Endothelial cell of umbilical vein (primary cell): ENCODE measurements at regions not wholly inside any gene's neighbourhood (a gene's known extent, or its start where the extent isn't known, plus 50 kb on each side); places are given as distances from the start of the nearest gene placed in this dataset.

ENCODE experiments used
- BruUV-seq: library from RNA; stranded (reverse); fragments of 400-500 nt; replicated peaks from 2 replicates; lab custom pipeline; 2021; lab: Mats Ljungman, UMichigan
- CTCF ChIA-PET: fragments of 300-600, 350-600 bp; sonication (Branson Sonifier 250); formaldehyde crosslinking; loops from one replicate; lab custom pipeline; 2021; ENCODE audit warnings: antibody characterized with exemption, inconsistent platforms; lab: Charles Lee
- POLR2A ChIA-PET: fragments of 300-600, 350-600 bp; sonication (Branson Sonifier 250); formaldehyde crosslinking; loops from one replicate; lab custom pipeline; 2021; ENCODE audit warnings: antibody characterized with exemption, inconsistent platforms; lab: Charles Lee
- DNase-seq: peaks from one replicate; pipeline ENCODE4 v3.0.0-alpha.2; 2011; ENCODE audit warnings: low read depth, low spot score
- FAIRE-seq: peaks from 2 replicates; lab custom pipeline; 2011; peaks lifted over from hg19 to GRCh38; lab: Jason Lieb, UNC
- H2AFZ ChIP-seq: 2 replicates; pipeline ENCODE4 v1.6.0; 2012; ENCODE audit warnings: low read depth, low read length, control low read depth, inconsistent platforms
- H3K27ac ChIP-seq: 2 replicates; pipeline ENCODE4 v1.5.1; 2011; ENCODE audit warnings: low read depth, mild to moderate bottlenecking, control low read depth, low read length, moderate library complexity; ENCODE audit not compliant: insufficient read depth
- H3K27me3 ChIP-seq, 2 experiments: 2 replicates each; pipeline versions ENCODE4 v1.6.0 to v1.6.1; 2011; ENCODE audit warnings: low read length in 2 of 2, mixed read lengths in 1 of 2; ENCODE audit not compliant: control insufficient read depth in 2 of 2, insufficient read depth in 2 of 2
- H3K36me3 ChIP-seq, 2 experiments: 2 replicates in 1 of 2; 3 replicates in 1 of 2; pipeline ENCODE4 v1.5.1; 2011; ENCODE audit warnings: low read length in 2 of 2, mild to moderate bottlenecking in 1 of 2, moderate library complexity in 1 of 2; ENCODE audit not compliant: control insufficient read depth in 2 of 2, insufficient read depth in 2 of 2; ENCODE audit errors: extremely low read depth in 1 of 2
- H3K4me1 ChIP-seq: 3 replicates; pipeline ENCODE4 v1.5.1; 2011; ENCODE audit warnings: mild to moderate bottlenecking, low read length; ENCODE audit not compliant: control insufficient read depth, insufficient read depth; ENCODE audit errors: extremely low read depth
- H3K4me2 ChIP-seq: 2 replicates; pipeline ENCODE4 v1.6.1; 2011; ENCODE audit warnings: low read length, control low read depth, mixed read lengths; ENCODE audit not compliant: insufficient read depth
- H3K4me3 ChIP-seq, 3 experiments: fragments of 200-600 bp in 1 of 3; sonication (generic), shearing (Covaris generic) in 1 of 3; replicated peaks in 1 of 3; 2 replicates each; pipeline ENCODE4 v1.5.1; 2011 to 2016; ENCODE audit warnings: control low read depth in 3 of 3, low read length in 3 of 3, mild to moderate bottlenecking in 2 of 3, inconsistent platforms in 1 of 3, low read depth in 1 of 3, moderate library complexity in 1 of 3; ENCODE audit not compliant: insufficient read depth in 1 of 3
- H3K79me2 ChIP-seq: 2 replicates; pipeline ENCODE4 v1.6.0; 2012; ENCODE audit warnings: low read length, inconsistent platforms; ENCODE audit not compliant: control insufficient read depth, insufficient read depth
- H3K9ac ChIP-seq: replicated peaks from 2 replicates; pipeline ENCODE3; 2011; ENCODE audit warnings: low read length, control low read depth; ENCODE audit not compliant: insufficient read depth; ENCODE audit errors: extremely low read depth
- H3K9me1 ChIP-seq: replicated peaks from 3 replicates; pipeline ENCODE4 v1.6.0; 2011; ENCODE audit warnings: mild to moderate bottlenecking, low read length; ENCODE audit not compliant: control insufficient read depth, insufficient read depth; ENCODE audit errors: extremely low read depth
- H3K9me3 ChIP-seq: replicated peaks from 2 replicates; pipeline ENCODE4 v1.5.1; 2012; ENCODE audit warnings: low read length, inconsistent platforms; ENCODE audit not compliant: control insufficient read depth, insufficient read depth
- H4K20me1 ChIP-seq: replicated peaks from 2 replicates; pipeline ENCODE3; 2011; ENCODE audit warnings: mild to moderate bottlenecking, low read length; ENCODE audit not compliant: control insufficient read depth, insufficient read depth; ENCODE audit errors: extremely low read depth
- CTCF ChIP-seq, 2 donors: IDR thresholded peaks; 1 replicate in 1 of 2; 2 replicates in 1 of 2; pipeline ENCODE4 v1.5.1; 2011; ENCODE audit warnings: low read length in 2 of 2, mild to moderate bottlenecking in 2 of 2, moderate library complexity in 2 of 2, control low read depth in 1 of 2, inconsistent platforms in 1 of 2, low read depth in 1 of 2; ENCODE audit not compliant: insufficient read depth in 1 of 2; ENCODE audit errors: extremely low read depth in 1 of 2
- EZH2 ChIP-seq: IDR thresholded peaks from 2 replicates; pipeline ENCODE4 v1.6.1; 2012; ENCODE audit warnings: borderline replicate concordance, low read depth, mild to moderate bottlenecking, moderate library complexity, low read length, inconsistent platforms; ENCODE audit not compliant: severe bottlenecking
- FOS ChIP-seq: IDR thresholded peaks from 2 replicates; pipeline ENCODE4 v1.6.1; 2011; ENCODE audit warnings: mild to moderate bottlenecking, low read length, moderate library complexity, borderline replicate concordance; ENCODE audit not compliant: insufficient read depth
- GATA2 ChIP-seq: IDR thresholded peaks from 2 replicates; pipeline ENCODE4 v1.7.0; 2011; ENCODE audit warnings: low read depth, mild to moderate bottlenecking, moderate library complexity, mixed read lengths, low read length; ENCODE audit not compliant: insufficient read length, insufficient read depth
- JUN ChIP-seq: IDR thresholded peaks from 2 replicates; pipeline ENCODE4 v1.6.1; 2011; ENCODE audit warnings: borderline replicate concordance, low read depth; ENCODE audit not compliant: insufficient read length, insufficient read depth
- MAX ChIP-seq: IDR thresholded peaks from 2 replicates; pipeline ENCODE4 v1.6.1; 2011; ENCODE audit not compliant: insufficient read depth, insufficient read length
- MYC ChIP-seq: IDR thresholded peaks from one replicate; pipeline ENCODE4 v1.6.1; 2011; ENCODE audit warnings: mild to moderate bottlenecking, low read depth, low read length
- POLR2A ChIP-seq: IDR thresholded peaks from 2 replicates; pipeline ENCODE4 v1.6.1; 2012; ENCODE audit warnings: low read depth, mild to moderate bottlenecking, control low read depth, low read length
- POLR2AphosphoS5 ChIP-seq: IDR thresholded peaks from 2 replicates; pipeline ENCODE4 v1.6.1; 2012; ENCODE audit warnings: low read depth, mild to moderate bottlenecking, control low read depth, low read length, moderate library complexity; ENCODE audit not compliant: insufficient read depth
- dilution Hi-C: fragments of 300-500 bp; cut with MboI; formaldehyde crosslinking; loops from one replicate; pipeline ENCODE4 v1.15.0; 2019; ENCODE audit warnings: low sequenced_read_pairs; ENCODE audit not compliant: extremely low pct_ligation_motif_present
- intact Hi-C: fragments of 100-400 bp; cut with micrococcal nuclease; formaldehyde crosslinking; loops from one replicate; pipeline ENCODE4 v1.10.0; 2022

GRCh38 chr5:51559921-51560658, 176.8 kb downstream of the ISL1 start:
- dilution Hi-C loops, result no loop called here
- CTCF ChIA-PET, result no interaction called here

More at GRCh38 chr5:51559921-51560658, 176.8 kb downstream of the ISL1 start:
- Histone ChIP-seq H3K4me1 (no peaks in the 10 kb centered on the region), H3K9me3 (no peaks in the 10 kb centered on the region), H4K20me1 (no peaks in the 10 kb centered on the region), H3K79me2 (no peaks in the 10 kb centered on the region), H2AFZ (no peak overlapping the region), H3K4me3 (no peak overlapping the region), H3K4me2 (no peak overlapping the region), H3K36me3 (no peaks in the 10 kb centered on the region), H3K9ac (no peak overlapping the region), H3K27me3 (no peaks in the 10 kb centered on the region), H3K9me1 (no peaks in the 10 kb centered on the region), H3K27ac (no peak overlapping the region)
- POLR2A ChIA-PET, result no interaction called here
- no peak for TF ChIP-seq FOS
- no peak for TF ChIP-seq MYC
- TF ChIP-seq JUN, result no peak
- no peak for TF ChIP-seq POLR2A
- TF ChIP-seq CTCF (IDR thresholded peaks at IDR 0.05; ENCODE audit: extremely low read depth in 1 of 2, insufficient read depth in 1 of 2, low read depth in 1 of 2, low read length in 2 of 2), result no peak
- TF ChIP-seq MAX, result no peak
- no peak for TF ChIP-seq EZH2
- no peak for TF ChIP-seq GATA2
- no peak for TF ChIP-seq POLR2AphosphoS5
- intact Hi-C loops, result no loop called here
- BruUV-seq, result no TSS peak
- no peak for FAIRE-seq
- DNase-seq, result no peak
